ENCODE measurements at regions not wholly inside any gene's neighbourhood (a gene's known extent, or its start where the extent isn't known, plus 50 kb on each side); places are given as distances from the start of the nearest gene placed in this dataset.
"Not testable (repeated sequence)": the region's sequence is repeated elsewhere in the genome, so short reads cannot be mapped to it uniquely, and the experiment has no call there.

DNA sequence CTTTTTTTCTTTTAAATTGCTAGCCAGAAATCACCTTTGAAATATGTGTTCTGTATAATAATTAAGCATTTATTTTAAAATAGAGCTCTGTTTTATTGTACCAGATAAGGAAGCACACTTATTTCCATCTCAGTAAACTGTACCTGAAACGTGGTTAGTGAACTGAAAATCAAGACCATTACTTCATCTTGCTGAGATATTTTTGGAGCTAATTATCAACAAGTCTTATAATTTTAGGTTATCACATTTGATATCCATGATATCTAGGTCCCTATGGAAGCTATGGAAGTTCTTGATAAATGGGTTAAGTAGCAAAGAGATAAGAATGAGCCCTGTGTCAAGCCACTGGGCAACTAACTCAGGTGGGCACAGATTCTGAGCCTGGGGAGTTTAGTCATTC, 187.2 kb downstream of the NFKBIZ start:
- DNase-seq (ENCODE audit: low spot score), result no peak

DNA sequence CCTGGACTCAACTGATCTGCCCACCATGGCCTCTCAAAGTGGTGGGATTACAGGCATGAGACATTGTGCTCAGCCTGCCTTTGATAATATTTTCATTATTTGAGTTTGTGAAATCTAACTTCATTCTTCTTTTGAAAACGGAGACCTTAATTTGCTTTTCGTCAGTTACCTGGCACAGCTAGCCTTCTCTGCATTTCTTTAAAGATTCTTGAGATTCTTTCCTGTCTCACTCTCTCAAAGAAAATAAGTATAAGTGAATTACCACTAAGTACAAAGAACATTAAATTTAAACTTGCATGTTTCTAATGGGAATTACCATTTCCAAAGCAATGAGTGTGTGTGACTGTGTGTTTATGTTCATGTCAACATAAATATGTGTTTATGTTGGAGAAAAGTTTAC, 187.9 kb downstream of the NFKBIZ start:
- DNase-seq (ENCODE audit: low spot score), result no peak

GRCh38 chr3:102037791-102038190, 188.5 kb downstream of the NFKBIZ start:
- no peak for DNase-seq (ENCODE audit: low spot score)

DNA sequence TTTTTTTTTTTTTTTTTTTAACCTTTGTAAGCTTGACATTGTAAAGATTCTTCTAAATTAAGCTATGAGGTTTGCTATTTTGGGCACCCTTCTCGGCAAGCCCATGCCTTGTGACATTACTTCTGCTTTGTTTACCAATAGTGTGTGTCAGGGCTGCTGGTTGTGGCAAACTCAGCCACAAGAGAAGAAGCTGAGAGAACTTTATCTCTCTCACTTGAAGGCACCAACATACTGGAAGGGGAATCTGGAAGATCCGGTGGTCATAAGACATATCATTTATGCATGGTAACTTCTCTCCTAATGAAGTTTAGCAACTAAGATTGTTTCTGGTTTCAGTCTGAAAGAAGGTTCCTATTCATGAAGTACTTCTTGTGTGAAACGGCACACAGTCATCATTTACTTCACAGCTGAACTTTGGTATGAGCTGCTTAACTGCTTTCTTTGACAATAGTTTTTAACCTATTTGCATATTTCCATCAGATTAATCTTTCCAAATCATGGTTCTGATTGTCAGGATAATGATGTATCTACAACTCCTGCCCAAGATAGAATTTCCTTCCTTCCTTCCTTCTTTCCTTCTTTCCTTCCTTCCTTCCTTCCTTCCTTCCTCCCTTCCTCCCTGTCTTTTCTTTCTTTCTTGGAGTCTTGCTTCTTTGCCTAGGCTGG, 189.3 kb downstream of the NFKBIZ start:
- no peak for DNase-seq (ENCODE audit: low spot score)

DNA sequence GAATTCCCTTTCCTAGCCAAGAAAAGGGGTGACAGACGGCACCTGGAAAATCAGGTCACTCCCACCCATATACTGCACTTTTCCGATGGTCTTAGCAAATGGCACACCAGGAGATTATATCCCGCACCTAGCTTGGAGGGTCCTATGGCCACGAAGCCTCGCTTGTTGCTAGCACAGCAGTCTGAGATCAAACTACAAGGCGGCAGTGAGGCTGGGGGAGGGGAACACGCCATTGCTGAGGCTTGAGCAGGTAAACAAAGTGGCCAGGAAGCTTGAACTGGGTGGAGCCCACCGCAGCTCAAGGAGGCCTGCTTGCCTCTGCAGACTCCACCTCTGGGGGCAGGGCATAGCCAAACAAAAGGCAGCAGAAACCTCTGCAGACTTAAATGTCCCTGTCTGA, 190.8 kb downstream of the NFKBIZ start:
- DNase-seq (ENCODE audit: low spot score), result not testable (repeated sequence)

DNA sequence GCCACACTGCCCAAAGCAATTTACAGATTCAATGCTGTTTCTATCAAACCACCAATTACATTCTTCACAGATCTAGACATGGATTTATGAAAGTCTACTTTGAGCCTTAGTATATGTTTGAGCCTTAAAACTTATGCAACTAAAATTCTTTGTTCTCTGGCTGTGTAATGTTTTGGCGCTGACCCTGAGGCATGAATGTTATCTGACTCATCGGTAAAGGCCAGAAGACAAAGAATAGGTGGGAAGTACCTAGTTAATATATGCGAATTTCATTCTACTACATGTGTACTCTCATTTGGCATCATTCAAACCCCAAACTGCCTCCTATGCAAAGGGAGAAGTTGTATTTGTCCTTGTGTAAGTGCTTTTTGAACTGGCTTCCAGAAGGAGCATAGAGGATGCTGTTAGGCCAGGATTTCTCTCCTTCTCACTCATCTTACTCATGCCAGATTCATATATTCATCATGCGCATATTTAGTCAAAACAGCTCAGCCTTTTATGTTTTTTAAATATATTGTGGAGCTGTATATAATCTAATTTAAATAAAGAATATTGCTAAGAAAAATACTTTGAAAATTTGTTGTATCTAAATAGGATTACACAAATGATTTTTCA, 204.2 kb downstream of the NFKBIZ start:
- DNase-seq (ENCODE audit: low spot score), result no peak

DNA sequence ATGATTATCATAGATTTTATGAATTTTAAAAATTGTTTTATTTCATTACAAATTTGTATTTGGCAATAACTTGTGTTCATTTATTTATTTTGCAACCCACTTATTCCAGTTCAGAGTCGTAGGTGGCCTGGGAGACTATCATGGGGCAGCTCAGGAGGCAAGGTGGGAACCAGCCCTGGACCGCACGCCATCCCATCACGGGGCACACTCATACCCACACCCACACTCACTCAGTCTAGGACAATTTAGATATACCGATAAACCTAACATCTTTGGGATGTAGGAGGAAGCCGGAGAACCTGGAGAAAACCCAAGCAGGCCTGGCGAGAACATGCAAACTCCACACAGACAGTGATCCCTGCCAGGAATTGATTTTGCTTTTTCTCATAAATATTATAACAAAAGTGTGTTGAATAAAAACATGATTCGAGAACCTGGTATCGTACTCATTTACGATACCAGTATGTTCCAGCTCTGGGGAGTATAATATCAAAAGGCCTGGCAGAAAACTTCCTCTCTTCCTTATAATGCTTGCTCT, 205.3 kb downstream of the NFKBIZ start:
- no peak for DNase-seq (ENCODE audit: low spot score)

DNA sequence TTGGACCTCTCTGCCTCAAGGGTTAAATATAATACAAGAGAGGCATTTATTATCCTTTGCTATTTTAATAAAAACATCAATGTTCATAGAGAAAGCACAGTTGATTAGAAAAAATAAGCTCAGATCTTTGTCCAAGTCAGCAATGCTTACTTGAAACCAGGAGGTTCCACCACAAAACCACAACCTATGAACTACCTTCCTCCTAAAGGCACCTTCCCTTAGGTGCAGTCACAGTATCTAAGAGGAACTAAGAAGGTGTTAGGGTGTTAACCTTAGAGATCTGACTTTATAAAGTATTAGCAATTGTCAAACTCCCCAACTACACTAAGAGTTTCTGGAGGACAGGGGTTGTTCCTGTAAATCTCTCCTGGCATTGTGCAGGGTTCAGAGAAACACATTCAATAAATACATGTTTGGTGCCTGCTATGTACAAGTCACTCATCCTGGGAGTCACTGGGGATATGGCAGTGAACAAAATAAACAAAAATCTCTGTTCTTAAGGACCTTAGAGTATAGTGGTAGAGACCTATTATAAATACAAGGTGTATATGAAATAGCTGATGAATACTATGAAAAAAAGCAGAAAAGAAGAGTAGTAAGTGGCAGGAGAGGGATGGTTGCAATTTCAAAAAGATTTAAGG, 208.6 kb downstream of the NFKBIZ start:
- no peak for DNase-seq (ENCODE audit: low spot score)

DNA sequence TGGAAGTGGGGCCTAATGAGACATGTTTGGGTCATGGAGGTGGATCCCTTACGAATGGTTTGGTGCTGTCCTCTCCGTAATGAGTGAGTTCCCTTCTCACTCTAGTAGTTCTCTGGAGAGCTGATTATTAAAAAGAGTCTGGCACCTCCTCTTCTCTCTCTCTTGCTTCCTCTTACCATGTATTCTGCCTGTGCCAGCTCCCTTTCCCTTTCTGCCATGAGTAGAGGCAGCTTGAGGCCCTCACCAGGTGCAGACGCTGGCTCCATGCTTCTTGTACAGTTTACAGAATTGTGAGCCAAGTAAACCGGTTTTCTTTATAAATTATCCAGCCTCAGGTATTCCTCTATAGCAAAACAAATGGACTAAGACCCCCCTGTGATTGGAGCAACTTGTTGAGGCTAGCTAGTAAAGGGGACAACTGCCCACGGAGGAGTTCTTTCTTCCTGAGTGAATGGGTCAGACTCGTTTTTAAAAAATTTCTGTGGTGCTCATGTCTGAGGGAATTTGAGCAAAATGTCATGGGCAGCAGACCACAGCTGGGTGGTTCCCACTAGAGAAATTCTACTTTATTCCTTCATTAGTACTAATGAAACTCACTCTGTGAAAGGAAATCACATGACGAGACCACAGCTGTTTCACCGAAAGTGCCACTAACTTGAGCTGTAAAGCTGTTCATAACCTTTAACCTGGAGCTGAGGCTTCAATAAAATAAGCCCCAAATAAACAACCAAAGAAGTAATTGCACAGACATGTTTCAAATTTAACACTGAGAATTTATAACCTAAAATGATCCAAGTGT, 210.0 kb downstream of the NFKBIZ start:
- DNase-seq (ENCODE audit: low spot score), result no peak

DNA sequence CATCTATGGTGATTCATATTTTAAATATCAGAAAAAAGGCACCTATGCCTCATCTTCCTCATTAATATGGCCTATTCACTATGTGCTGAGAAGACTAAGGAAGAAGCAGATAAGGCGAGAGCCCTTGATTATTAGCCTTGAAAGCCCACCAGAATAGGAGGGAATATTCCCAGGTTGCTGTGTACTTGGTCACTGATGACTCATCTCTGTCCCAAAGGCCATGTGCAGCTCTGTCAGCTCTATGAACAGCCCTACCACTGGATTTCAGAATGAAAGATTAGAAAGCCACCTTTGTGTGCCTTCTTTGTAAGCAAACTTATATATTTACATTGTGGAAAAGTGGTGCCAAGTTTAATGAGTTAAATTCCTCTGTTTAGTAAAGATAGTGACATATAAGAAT, 211.5 kb downstream of the NFKBIZ start:
- no peak for DNase-seq (ENCODE audit: low spot score)

DNA sequence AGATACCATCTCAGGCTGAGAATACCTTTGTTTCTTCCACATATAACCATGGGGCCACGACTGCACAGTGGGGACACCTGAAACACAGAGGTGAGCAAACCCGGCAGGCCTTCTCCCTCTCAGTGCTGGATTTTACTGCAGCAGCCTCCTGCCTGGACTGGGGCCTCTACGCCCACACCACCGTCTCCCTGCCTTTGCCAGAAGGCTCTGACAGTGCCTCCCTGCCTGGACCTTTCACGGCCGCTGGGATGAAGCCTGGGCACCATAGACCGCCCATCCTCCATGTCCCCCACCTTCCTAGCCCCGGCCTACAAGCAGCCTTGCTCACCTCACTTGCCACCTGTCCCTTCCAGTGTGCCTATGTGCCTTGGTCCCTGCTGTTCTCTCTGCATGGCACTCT, 214.3 kb downstream of the NFKBIZ start:
- no peak for DNase-seq (ENCODE audit: low spot score)

- DNase-seq (ENCODE audit: low spot score), result no peak
Observed at GRCh38 chr3:102066470-102066869, 217.2 kb downstream of the NFKBIZ start.

GRCh38 chr3:102068327-102068726, 219.0 kb downstream of the NFKBIZ start:
- DNase-seq (ENCODE audit: low spot score), result no peak

GRCh38 chr3:102068736-102069135, 219.4 kb downstream of the NFKBIZ start:
- no peak for DNase-seq (ENCODE audit: low spot score)

- DNase-seq (ENCODE audit: low spot score), result no peak
Observed at GRCh38 chr3:102069211-102069662, 219.9 kb downstream of the NFKBIZ start.

GRCh38 chr3:102074946-102075345, 225.6 kb downstream of the NFKBIZ start:
- no peak for DNase-seq (ENCODE audit: low spot score)

- no peak for DNase-seq (ENCODE audit: low spot score)
Observed at GRCh38 chr3:102078401-102078800, 229.1 kb downstream of the NFKBIZ start.

DNA sequence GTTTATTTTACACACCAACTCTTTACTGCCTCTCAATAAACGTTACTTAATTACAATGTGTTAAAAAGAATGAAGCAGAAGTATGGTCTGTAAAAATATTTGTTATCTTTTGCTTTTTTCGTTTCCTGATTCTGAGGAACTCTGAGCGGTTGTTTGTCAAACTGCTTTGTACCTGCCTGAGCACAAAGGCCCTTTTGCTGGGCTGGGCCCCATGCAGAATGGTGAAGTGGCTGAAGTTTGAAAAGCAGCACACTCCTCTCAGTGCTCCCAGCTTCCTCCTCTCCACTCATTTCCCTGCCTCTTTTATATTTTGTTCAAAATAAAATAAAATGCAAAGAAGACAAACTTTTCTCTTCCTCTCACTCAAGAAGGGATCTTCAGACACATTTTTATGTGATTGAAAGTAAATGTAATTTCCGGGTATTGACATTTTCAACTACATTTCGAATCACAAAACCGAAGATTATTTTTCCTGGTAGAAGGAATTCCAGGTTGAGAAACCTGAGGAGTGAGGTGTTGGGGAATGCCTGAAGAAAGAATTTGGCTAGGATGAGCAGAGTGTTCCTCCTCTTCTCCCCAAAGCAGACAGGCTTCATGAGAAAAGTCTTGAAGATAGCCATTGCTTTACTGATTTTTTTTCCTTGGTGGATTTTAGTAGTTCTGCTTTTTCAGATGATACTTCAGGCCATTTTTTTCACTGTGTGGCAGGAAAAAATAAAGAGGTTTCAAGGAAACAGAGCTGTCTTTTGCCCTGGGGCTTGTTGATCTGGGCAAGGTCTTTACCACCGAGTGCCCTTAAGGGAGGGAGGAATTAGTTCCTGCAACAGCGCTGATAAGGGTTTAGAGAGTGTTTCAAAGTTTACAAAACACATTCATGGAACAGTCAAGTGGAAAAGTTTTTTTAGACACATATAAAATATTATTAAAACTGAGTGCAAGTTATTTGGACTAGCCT, 229.8 kb downstream of the NFKBIZ start:
- DNase-seq (ENCODE audit: low spot score), result no peak

GRCh38 chr3:102079809-102080197, 230.5 kb downstream of the NFKBIZ start:
- no peak for DNase-seq (ENCODE audit: low spot score)

DNA sequence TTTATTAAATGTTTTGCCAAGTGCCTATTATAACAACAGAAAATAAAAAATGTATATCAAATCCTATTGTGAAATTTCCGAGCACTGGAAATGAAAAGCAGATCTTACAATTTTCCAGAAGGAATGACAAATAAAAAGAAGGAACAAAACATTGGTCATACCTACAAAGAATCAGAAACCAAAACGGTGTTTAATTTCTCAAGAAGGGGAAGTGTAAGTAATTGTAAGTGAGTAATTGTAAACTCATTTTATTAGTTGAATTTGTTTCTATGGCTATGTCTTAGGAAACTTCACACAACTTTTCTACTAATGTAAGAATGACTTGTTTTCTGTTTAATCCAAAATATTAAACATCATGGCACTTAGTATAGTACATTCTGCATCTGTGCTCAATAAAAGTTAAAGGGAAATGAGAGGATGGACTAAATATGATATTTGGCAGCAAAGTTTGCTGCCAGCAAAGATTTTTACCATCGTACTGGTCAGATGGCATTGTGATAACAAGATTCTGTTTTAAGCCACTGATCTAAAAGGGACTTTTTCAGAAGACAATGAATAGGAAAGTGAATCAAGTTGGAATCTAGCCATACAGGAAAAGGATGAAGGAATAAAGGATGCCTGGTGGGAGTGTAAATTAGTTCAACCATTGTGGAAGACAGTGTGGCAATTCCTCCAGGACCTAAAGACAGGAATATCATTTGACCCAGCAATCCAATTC, 232.4 kb downstream of the NFKBIZ start:
- no peak for DNase-seq (ENCODE audit: low spot score)

- DNase-seq (ENCODE audit: low spot score), result no peak
Observed at GRCh38 chr3:102083473-102083872, 234.2 kb downstream of the NFKBIZ start.
